ENCODE measurements at regions not wholly inside any gene's neighbourhood (a gene's known extent, or its start where the extent isn't known, plus 50 kb on each side); places are given as distances from the start of the nearest gene placed in this dataset.

DNA sequence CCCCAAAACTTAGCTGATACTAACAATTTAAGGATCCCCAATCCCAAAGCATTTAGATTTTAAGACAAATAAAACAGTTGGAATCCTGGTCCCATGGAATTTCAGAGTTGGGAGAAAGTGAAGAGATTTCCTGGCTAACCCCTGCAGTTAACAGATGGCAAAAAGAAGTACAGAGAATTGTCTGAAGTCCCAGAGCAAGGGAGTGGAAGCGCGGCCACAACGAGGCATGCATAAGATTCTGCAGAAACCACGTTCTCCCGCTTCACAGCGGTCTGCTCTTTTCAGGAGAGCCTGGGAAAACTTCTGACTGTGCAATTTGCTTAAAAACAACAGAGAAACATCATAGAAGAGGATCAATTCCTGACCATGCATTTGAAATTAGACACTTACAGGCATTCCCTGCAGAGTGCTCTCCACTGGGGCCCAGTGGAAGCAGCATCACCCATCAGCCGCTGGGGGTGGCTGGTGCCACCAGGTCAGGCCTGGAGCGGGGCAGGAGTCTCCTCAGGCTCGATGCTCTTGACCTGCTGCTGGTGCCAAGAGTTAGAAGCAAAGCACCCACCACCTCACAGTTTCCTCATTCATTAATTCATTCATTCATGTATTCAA lies 226.7 kb upstream of the POU3F1 start:
- no peak overlapping the region for H3K4me3 Mint-ChIP-seq
- POLR2A ChIA-PET, result no interaction called here
- intact Hi-C loops (cut with micrococcal nuclease), result no loop called here
- peaks cover 52% of the 10 kb centered on the region for H3K27me3 Mint-ChIP-seq
- DNase-seq, result no peak
- H3K4me1 Mint-ChIP-seq (ENCODE audit: low read depth), result no peaks in the 10 kb centered on the region
- CTCF ChIA-PET, result interaction anchor here (1.0 kb wide), 1 partner anchor 13 kb away, joined by 3 read pairs; no protein-coding TSS in a partner anchor
- no peaks in the 10 kb centered on the region for H3K36me3 Mint-ChIP-seq
- peaks cover 5% of the 10 kb centered on the region for H3K9me3 Mint-ChIP-seq
- H3K27ac Mint-ChIP-seq, result no peak overlapping the region

- DNase-seq, result no peak
- H3K9me3 Mint-ChIP-seq, result no peaks in the 10 kb centered on the region
- H3K4me3 Mint-ChIP-seq, result no peak overlapping the region
- CTCF ChIA-PET, result interaction anchor here (1.0 kb wide), 1 partner anchor 12 kb away, joined by 3 read pairs; no protein-coding TSS in a partner anchor
- peaks cover 54% of the 10 kb centered on the region for H3K27me3 Mint-ChIP-seq
- POLR2A ChIA-PET, result no interaction called here
- no peaks in the 10 kb centered on the region for H3K4me1 Mint-ChIP-seq (ENCODE audit: low read depth)
- no peaks in the 10 kb centered on the region for H3K36me3 Mint-ChIP-seq
- H3K27ac Mint-ChIP-seq, result no peak overlapping the region
- intact Hi-C loops (cut with micrococcal nuclease), result no loop called here
Measured at GRCh38 chr1:38272515-38272914, 225.9 kb upstream of the POU3F1 start.

DNA sequence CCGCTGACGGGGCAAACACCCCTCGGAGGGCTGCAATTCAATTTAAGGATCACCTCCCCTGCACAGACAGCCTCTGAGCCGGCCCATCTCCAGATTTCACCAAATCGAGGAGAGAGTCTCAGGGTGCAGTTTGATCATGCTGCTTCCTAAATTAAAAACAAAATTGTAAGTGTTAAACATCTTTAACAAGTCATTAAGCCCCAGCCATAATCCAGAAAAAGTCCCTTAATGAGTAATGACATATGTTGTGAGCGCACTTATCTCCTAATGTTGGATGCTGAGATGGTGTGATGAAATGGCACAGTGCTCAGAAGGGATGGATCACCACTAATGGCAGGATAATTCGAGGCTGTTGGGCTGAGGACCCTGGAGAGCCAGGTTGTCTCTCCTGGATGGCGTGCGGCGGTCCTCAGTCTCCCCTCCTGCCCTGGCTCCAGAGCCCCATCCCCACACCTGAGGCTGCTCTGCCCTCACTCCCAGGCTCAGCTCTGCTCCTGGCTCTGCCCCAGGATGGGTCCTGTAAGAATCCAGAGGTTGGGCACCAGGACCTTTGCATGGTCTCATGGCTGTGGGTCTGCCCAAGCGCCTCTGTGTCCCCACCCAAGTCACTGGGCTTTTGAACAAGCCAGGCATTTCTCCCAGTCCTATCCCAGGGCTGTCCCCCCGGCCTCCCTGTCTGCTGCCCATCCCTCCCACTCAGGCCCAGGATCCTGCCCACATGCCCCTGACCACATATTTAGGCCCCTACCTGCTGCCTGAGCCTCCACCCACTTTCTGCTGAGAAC lies 224.4 kb upstream of the POU3F1 start:
- no peak overlapping the region for H3K27ac Mint-ChIP-seq
- intact Hi-C loops (cut with micrococcal nuclease), result no loop called here
- ChIA-PET POLR2A (no interaction called here), CTCF (no interaction called here)
- H3K9me3 Mint-ChIP-seq, result no peaks in the 10 kb centered on the region
- no peak overlapping the region for H3K4me3 Mint-ChIP-seq
- DNase-seq, result no peak
- no peaks in the 10 kb centered on the region for H3K4me1 Mint-ChIP-seq (ENCODE audit: low read depth)
- H3K36me3 Mint-ChIP-seq, result no peaks in the 10 kb centered on the region
- H3K27me3 Mint-ChIP-seq, result peaks cover 52% of the 10 kb centered on the region

DNA sequence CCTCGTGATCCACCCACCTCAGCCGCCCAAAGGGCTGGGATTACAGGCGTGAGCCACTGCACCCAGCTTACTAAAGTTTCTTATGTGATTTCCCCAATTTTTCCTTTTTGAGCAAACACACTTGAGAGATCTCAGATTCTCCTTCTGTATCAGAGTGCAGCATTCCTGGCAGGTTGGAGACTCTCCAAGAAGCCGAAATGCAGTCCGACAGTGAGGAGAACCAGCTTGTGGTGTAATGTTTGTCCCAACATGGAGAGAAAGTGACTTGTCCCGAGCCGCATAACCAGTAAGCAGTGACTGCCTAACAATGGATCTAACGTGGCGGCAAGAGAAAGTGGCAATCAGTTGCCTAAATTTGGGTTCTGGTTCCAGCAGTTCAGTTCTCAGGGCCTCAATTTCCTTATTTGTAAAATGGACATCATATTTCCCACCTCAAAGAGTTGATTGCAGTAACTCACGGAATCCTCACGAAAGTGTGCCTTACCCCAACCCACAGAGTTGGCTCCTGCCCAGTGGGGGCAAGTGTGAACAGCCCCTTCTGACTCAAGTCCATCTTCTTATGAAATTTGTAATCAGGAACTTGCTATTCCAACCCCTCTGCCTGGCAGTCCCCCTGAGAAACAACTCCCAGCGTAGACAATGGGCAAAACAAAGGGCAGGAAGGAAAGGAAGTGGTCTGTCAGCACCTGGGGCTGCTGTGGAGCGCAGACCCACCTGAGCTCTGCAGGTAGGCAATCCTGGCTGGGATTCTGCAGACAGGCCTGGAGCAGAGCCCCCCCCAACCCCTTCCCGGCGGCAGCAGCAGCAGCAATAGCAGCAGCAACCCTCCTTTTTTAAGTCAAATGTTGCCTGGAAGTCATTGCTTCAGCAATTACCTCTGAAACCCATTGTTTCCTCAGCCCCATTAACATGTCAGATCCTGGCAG lies 223.6 kb upstream of the POU3F1 start:
- no peak overlapping the region for H3K27ac Mint-ChIP-seq
- no peaks in the 10 kb centered on the region for H3K4me1 Mint-ChIP-seq (ENCODE audit: low read depth)
- no peak for DNase-seq
- no peaks in the 10 kb centered on the region for H3K36me3 Mint-ChIP-seq
- ChIA-PET CTCF (no interaction called here), POLR2A (no interaction called here)
- H3K27me3 Mint-ChIP-seq, result peaks cover 47% of the 10 kb centered on the region
- intact Hi-C loops (cut with micrococcal nuclease), result no loop called here
- no peaks in the 10 kb centered on the region for H3K9me3 Mint-ChIP-seq
- no peak overlapping the region for H3K4me3 Mint-ChIP-seq

DNA sequence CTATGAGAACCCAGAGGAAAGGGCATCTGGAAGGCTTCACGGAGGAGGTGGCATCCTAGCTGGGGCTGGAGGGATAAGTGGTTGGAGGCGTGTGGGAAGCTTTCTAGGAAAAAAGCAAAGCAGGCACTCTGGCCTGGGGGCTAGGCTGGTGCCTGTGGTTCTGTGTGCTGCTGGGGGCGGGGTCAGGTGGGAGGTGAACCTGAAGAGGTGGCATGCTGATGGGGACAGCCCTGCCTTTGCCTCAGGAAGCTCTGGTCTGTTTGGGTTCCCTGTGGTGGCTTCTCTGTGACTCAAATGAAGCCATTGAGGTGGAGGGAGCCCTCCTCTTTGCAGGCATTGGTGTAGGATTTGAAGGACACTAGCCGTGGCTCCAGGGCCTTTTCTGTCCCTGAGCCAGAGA lies 221.6 kb upstream of the POU3F1 start:
- DNase-seq, result no peak
- intact Hi-C loops (cut with micrococcal nuclease), result no loop called here
- H3K27me3 Mint-ChIP-seq, result peaks cover 35% of the 10 kb centered on the region
- no peaks in the 10 kb centered on the region for H3K9me3 Mint-ChIP-seq
- H3K4me1 Mint-ChIP-seq (ENCODE audit: low read depth), result no peaks in the 10 kb centered on the region
- H3K4me3 Mint-ChIP-seq, result no peak overlapping the region
- CTCF ChIA-PET, result no interaction called here
- H3K27ac Mint-ChIP-seq, result no peak overlapping the region
- H3K36me3 Mint-ChIP-seq, result no peaks in the 10 kb centered on the region
- POLR2A ChIA-PET, result no interaction called here

GRCh38 chr1:38267037-38268036 lies 220.7 kb upstream of the POU3F1 start:
- Mint-ChIP-seq H3K9me3 (no peaks in the 10 kb centered on the region), H3K36me3 (no peaks in the 10 kb centered on the region), H3K27ac (no peak overlapping the region), H3K4me1 (ENCODE audit: low read depth) (no peaks in the 10 kb centered on the region), H3K4me3 (no peak overlapping the region), H3K27me3 (peaks cover 27% of the 10 kb centered on the region)
- CTCF ChIA-PET, result no interaction called here
- POLR2A ChIA-PET, result no interaction called here
- intact Hi-C loops (cut with micrococcal nuclease), result no loop called here
- no peak for DNase-seq

DNA sequence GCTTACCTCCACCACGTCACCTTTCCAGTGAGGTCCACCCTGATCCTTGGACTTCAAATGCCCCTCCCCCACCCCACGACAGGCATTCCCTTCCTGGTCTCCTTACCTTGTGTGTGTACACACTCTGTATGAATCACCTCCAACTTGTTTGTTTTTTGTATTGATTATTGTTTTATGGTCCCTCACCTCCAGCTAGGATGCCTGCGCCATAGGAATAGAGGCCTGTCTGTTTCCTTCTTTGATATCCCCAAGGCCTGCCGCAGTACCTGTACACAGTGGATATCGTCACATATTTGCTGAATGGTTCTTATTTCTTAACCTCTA lies 219.6 kb upstream of the POU3F1 start:
- H3K27ac Mint-ChIP-seq, result no peak overlapping the region
- no peaks in the 10 kb centered on the region for H3K36me3 Mint-ChIP-seq
- ChIA-PET CTCF (no interaction called here), POLR2A (no interaction called here)
- peaks cover 23% of the 10 kb centered on the region for H3K27me3 Mint-ChIP-seq
- H3K4me1 Mint-ChIP-seq (ENCODE audit: low read depth), result no peaks in the 10 kb centered on the region
- no peaks in the 10 kb centered on the region for H3K9me3 Mint-ChIP-seq
- no peak overlapping the region for H3K4me3 Mint-ChIP-seq
- intact Hi-C loops (cut with micrococcal nuclease), result no loop called here
- no peak for DNase-seq

DNA sequence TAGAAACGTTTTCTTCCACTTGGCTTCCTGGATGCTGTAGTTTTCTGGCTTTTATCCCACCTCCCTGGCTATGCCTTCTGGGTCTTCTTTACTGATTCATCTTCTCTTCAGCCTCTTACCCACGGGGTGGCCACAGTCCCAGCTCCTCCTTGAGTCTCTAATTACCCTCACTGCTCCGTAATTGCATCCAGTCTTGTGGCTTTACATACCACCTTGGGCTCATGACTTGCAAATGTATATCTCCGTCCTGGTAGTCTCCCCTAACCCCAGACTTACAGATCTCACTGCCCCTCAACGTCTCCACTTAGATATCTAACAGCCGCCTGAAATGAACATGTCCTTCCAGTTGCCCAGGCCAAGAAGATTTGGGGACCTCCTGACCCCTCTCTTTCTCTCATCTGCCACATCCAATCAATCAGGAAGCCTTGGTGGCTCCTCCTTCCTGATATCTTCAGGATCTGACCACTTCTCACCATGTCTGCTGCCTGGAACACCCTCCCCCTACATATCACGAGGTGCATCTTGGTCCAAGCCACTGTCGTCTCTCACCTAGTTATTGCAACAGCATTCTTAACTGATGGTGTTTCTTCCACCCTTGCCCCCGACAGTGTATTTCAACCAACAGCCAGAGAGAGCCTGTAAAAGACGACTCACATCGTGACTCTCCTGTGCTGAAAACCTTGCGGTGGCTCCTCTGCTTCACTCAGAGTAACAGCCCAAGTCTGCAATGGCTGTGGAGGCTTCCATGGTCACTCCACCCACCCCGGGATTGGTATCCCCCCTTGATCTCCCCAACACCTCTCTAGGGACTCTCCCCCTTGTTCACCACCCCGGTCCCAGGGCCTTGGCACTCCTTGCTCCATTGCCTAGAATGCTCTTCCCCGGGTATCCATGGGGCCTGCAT lies 219.0 kb upstream of the POU3F1 start:
- Mint-ChIP-seq H3K9me3 (no peaks in the 10 kb centered on the region), H3K27ac (no peak overlapping the region), H3K4me1 (ENCODE audit: low read depth) (no peaks in the 10 kb centered on the region), H3K27me3 (peaks cover 18% of the 10 kb centered on the region), H3K4me3 (no peak overlapping the region), H3K36me3 (no peaks in the 10 kb centered on the region)
- DNase-seq, result no peak
- ChIA-PET POLR2A (no interaction called here), CTCF (no interaction called here)
- intact Hi-C loops (cut with micrococcal nuclease), result no loop called here

DNA sequence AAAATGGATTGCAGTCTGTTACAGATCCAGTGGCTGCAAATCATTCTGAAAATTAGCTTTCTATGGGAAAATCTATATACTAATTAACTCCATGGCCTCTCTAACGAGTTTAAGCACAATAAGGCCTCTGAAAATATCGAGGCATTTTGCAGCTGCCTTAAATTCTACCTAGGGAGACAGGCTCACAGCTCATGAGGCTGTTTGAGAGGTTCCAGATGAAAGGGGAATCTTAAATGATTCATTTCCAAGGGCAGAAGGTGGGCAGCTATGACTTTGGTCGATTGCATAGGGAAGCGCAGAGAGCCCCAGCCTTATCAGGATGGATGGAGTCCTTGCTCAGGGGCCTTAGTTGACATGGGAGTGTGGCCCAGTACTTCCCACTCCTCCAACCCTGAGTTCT lies 216.8 kb upstream of the POU3F1 start:
- no peaks in the 10 kb centered on the region for H3K36me3 Mint-ChIP-seq
- intact Hi-C loops (cut with micrococcal nuclease), result no loop called here

DNA sequence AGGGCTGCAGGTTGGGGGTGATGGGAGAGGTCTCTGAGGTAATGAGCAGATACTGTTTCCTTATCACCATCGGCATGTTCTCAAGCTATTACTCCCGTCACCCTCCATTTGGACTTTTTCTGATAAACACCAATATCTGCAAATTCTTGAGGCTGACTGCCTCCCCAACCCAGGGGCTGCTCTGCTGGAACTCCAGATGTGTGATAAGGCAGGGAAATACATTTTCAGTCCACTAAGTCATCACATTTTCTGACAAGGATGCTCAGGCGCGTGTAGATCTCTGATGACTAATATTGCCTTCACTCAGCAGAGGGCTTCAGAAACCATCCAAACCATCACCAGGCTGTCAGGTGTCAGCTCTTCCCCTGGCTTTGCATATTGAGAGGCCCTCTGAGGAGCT lies 215.0 kb upstream of the POU3F1 start:
- intact Hi-C loops (cut with micrococcal nuclease), result no loop called here
- peaks cover 4% of the 10 kb centered on the region for H3K9me3 Mint-ChIP-seq
- POLR2A ChIA-PET, result no interaction called here
- no peaks in the 10 kb centered on the region for H3K36me3 Mint-ChIP-seq
- peaks cover 8% of the 10 kb centered on the region for H3K27me3 Mint-ChIP-seq
- CTCF ChIA-PET, result no interaction called here
- no peak overlapping the region for H3K4me3 Mint-ChIP-seq
- H3K27ac Mint-ChIP-seq, result no peak overlapping the region
- no peaks in the 10 kb centered on the region for H3K4me1 Mint-ChIP-seq (ENCODE audit: low read depth)
- DNase-seq, result no peak

More for the DNA sequence above, 216.8 kb upstream of the POU3F1 start:
- H3K4me1 Mint-ChIP-seq (ENCODE audit: low read depth), result no peaks in the 10 kb centered on the region
- ChIA-PET CTCF (no interaction called here), POLR2A (no interaction called here)
- H3K27me3 Mint-ChIP-seq, result peaks cover 10% of the 10 kb centered on the region
- H3K27ac Mint-ChIP-seq, result no peak overlapping the region
- no peak for DNase-seq
- peaks cover 4% of the 10 kb centered on the region for H3K9me3 Mint-ChIP-seq
- no peak overlapping the region for H3K4me3 Mint-ChIP-seq

- no peak for DNase-seq
- no peak overlapping the region for H3K27ac Mint-ChIP-seq
- no peaks in the 10 kb centered on the region for H3K4me1 Mint-ChIP-seq (ENCODE audit: low read depth)
- no peak overlapping the region for H3K4me3 Mint-ChIP-seq
- CTCF ChIA-PET, result no interaction called here
- POLR2A ChIA-PET, result no interaction called here
- peaks cover 4% of the 10 kb centered on the region for H3K9me3 Mint-ChIP-seq
- intact Hi-C loops (cut with micrococcal nuclease), result no loop called here
- H3K27me3 Mint-ChIP-seq, result peaks cover 11% of the 10 kb centered on the region
- no peaks in the 10 kb centered on the region for H3K36me3 Mint-ChIP-seq
Measured at GRCh38 chr1:38258085-38258627, 211.6 kb upstream of the POU3F1 start.

All from activated CD4-positive, alpha-beta memory T cell treated with anti-CD3 and anti-CD28 coated beads for 36 hours (primary cell).